PC-3 (cell line): ENCODE measurements at regions not wholly inside any gene's neighbourhood (a gene's known extent, or its start where the extent isn't known, plus 50 kb on each side); places are given as distances from the start of the nearest gene placed in this dataset.

Source experiments
- ATAC-seq: fragments of 200-7000 bp; cut with Tn5 transposase; 2 replicates; pipeline ENCODE4 v1.9.1; 2020; ENCODE audit warnings: mild to moderate bottlenecking, moderate library complexity
- BruUV-seq: library from RNA; stranded (reverse); fragments of 400-500 nt; replicated peaks from 2 replicates; lab custom pipeline; 2021; lab: Mats Ljungman, UMichigan
- CTCF ChIA-PET: fragments of 300-600 bp; sonication (Branson Sonifier 250); formaldehyde crosslinking; loops from one replicate; lab custom pipeline; 2022; ENCODE audit warnings: antibody characterized with exemption; lab: Charles Lee
- POLR2A ChIA-PET: fragments of 300-600 bp; sonication (Branson Sonifier 250); formaldehyde crosslinking; loops from one replicate; lab custom pipeline; 2022; ENCODE audit warnings: antibody characterized with exemption; ENCODE audit not compliant: unreplicated experiment; lab: Charles Lee
- DNase-seq: peaks from one replicate; pipeline ENCODE4 v3.0.0-alpha.2; 2015
- H2AFZ ChIP-seq: fragments of 300-600 bp; sonication (generic); 2 replicates; pipeline ENCODE4 v1.6.0; 2016; ENCODE audit warnings: antibody characterized with exemption, low read length
- H3F3A ChIP-seq: fragments of 300-600 bp; sonication (generic); one replicate; pipeline ENCODE4 v1.6.0; 2017; ENCODE audit warnings: antibody characterized with exemption, low read length, control low read depth, mild to moderate bottlenecking; ENCODE audit not compliant: unreplicated experiment
- H3K27ac ChIP-seq: fragments of 300-600 bp; sonication (generic); 2 replicates; pipeline ENCODE4 v1.5.1; 2016; ENCODE audit warnings: mild to moderate bottlenecking, low read length
- H3K27me3 ChIP-seq: fragments of 300-600 bp; sonication (generic); 2 replicates; pipeline ENCODE4 v1.6.1; 2016; ENCODE audit warnings: low read length, mixed read lengths
- H3K36me3 ChIP-seq: fragments of 300-600 bp; sonication (generic); 2 replicates; pipeline ENCODE4 v1.6.1; 2016; ENCODE audit warnings: low read depth, mixed run types, low read length, mixed read lengths
- H3K4me1 ChIP-seq: fragments of 300-600 bp; sonication (generic); 2 replicates; pipeline ENCODE4 v1.5.1; 2016; ENCODE audit warnings: low read length; ENCODE audit not compliant: insufficient read depth
- H3K4me2 ChIP-seq: fragments of 300-600 bp; sonication (generic); 2 replicates; pipeline ENCODE4 v1.6.0; 2016; ENCODE audit warnings: low read length
- H3K4me3 ChIP-seq: fragments of 300-600 bp; sonication (generic); 2 replicates; pipeline ENCODE4 v1.5.1; 2016; ENCODE audit warnings: mild to moderate bottlenecking, low read length, mixed read lengths
- H3K79me2 ChIP-seq: fragments of 300-600 bp; sonication (generic); 2 replicates; pipeline ENCODE4 v1.6.1; 2017; ENCODE audit warnings: low read length, mixed read lengths
- H3K9ac ChIP-seq: fragments of 300-600 bp; sonication (generic); 2 replicates; pipeline ENCODE4 v1.6.0; 2016; ENCODE audit warnings: mild to moderate bottlenecking, low read length
- H3K9me2 ChIP-seq: fragments of 300-600 bp; sonication (generic); replicated peaks from 2 replicates; pipeline ENCODE4 v1.6.1; 2016; ENCODE audit warnings: mixed run types, low read length, mixed read lengths
- H3K9me3 ChIP-seq: fragments of 300-600 bp; sonication (generic); 2 replicates; pipeline ENCODE4 v1.6.1; 2016; ENCODE audit warnings: low read length, mixed read lengths
- H4K20me1 ChIP-seq: fragments of 300-600 bp; sonication (generic); 2 replicates; pipeline ENCODE4 v1.6.1; 2016; ENCODE audit warnings: low read length, mixed read lengths
- CTCF ChIP-seq: fragments of 300-600 bp; sonication (generic); conservative IDR thresholded peaks from 2 replicates; pipeline ENCODE4 v1.5.1; 2017; ENCODE audit warnings: antibody characterized with exemption, low read depth, mild to moderate bottlenecking, low read length
- EZH2 ChIP-seq: fragments of 300-600 bp; sonication (generic); IDR thresholded peaks from one replicate; pipeline ENCODE4 v1.6.1; 2017; ENCODE audit warnings: antibody characterized with exemption, mild to moderate bottlenecking, low read length; ENCODE audit not compliant: unreplicated experiment
- EZH2phosphoT487 ChIP-seq: fragments of 300-600 bp; sonication (generic); IDR thresholded peaks from 2 replicates; pipeline ENCODE4 v1.6.1; 2018; ENCODE audit warnings: mild to moderate bottlenecking, antibody characterized with exemption, low read length, borderline replicate concordance
- intact Hi-C: fragments of 100-400 bp; cut with micrococcal nuclease; formaldehyde crosslinking; loops from 2 replicates; pipeline ENCODE4 v1.9.0; 2023

GRCh38 chr12:87066326-87066725, 810.1 kb upstream of the MGAT4C start:
- ChIA-PET CTCF (no interaction called here), POLR2A (no interaction called here)
- no peak overlapping the region for H3K4me2 ChIP-seq
- no peaks in the 10 kb centered on the region for H3K79me2 ChIP-seq
- H4K20me1 ChIP-seq = no peaks in the 10 kb centered on the region
- no peaks in the 10 kb centered on the region for H3K9me3 ChIP-seq
- no peaks in the 10 kb centered on the region for H3K4me1 ChIP-seq
- H3K9ac ChIP-seq = no peak overlapping the region
- H3K27ac ChIP-seq = no peak overlapping the region
- no peak overlapping the region for H2AFZ ChIP-seq
- no peak for TF ChIP-seq EZH2
- no peak for TF ChIP-seq CTCF
- no peak for TF ChIP-seq EZH2phosphoT487
- intact Hi-C loops = no loop called here
- no peaks in the 10 kb centered on the region for H3K36me3 ChIP-seq
- H3K27me3 ChIP-seq = no peaks in the 10 kb centered on the region
- H3K9me2 ChIP-seq = no peaks in the 10 kb centered on the region
- no peaks in the 10 kb centered on the region for H3F3A ChIP-seq
- ATAC-seq (no peak), DNase-seq (no peak)
- BruUV-seq = no TSS peak
- no peak overlapping the region for H3K4me3 ChIP-seq

- intact Hi-C loops = no loop called here
- ChIA-PET POLR2A (no interaction called here), CTCF (no interaction called here)
- no peaks in the 10 kb centered on the region for H3K9me3 ChIP-seq
- BruUV-seq = no TSS peak
- no peak for ATAC-seq
- H3K27ac ChIP-seq = no peak overlapping the region
- H3K9me2 ChIP-seq = no peaks in the 10 kb centered on the region
- no peaks in the 10 kb centered on the region for H3K79me2 ChIP-seq
- no peak for DNase-seq
- no peak overlapping the region for H3K4me2 ChIP-seq
- TF ChIP-seq EZH2phosphoT487 = no peak
- TF ChIP-seq EZH2 = no peak
- no peaks in the 10 kb centered on the region for H3K36me3 ChIP-seq
- no peaks in the 10 kb centered on the region for H3K27me3 ChIP-seq
- no peak overlapping the region for H3K9ac ChIP-seq
- H3F3A ChIP-seq = no peaks in the 10 kb centered on the region
- H3K4me1 ChIP-seq = no peaks in the 10 kb centered on the region
- no peak overlapping the region for H2AFZ ChIP-seq
- H3K4me3 ChIP-seq = no peak overlapping the region
- H4K20me1 ChIP-seq = no peaks in the 10 kb centered on the region
Observed at GRCh38 chr12:87059231-87059630, 803.0 kb upstream of the MGAT4C start.

- ChIA-PET POLR2A (interaction anchor here (0.7 kb wide), 1 partner anchor 333 kb away, joined by 6 read pairs; no protein-coding TSS in a partner anchor), CTCF (no interaction called here)
- no peaks in the 10 kb centered on the region for H3K79me2 ChIP-seq
- no peaks in the 10 kb centered on the region for H3K27me3 ChIP-seq
- BruUV-seq = no TSS peak
- H3K9ac ChIP-seq = no peak overlapping the region
- H3K4me3 ChIP-seq = no peak overlapping the region
- TF ChIP-seq CTCF (no peak), EZH2 (no peak), EZH2phosphoT487 (no peak)
- intact Hi-C loops = no loop called here
- no peaks in the 10 kb centered on the region for H3F3A ChIP-seq
- no peaks in the 10 kb centered on the region for H4K20me1 ChIP-seq
- no peaks in the 10 kb centered on the region for H3K4me1 ChIP-seq
- H3K36me3 ChIP-seq = no peaks in the 10 kb centered on the region
- peak; percentile 21 for DNase-seq
- peak; percentile 57 for ATAC-seq
- H3K9me3 ChIP-seq = no peaks in the 10 kb centered on the region
- no peaks in the 10 kb centered on the region for H3K9me2 ChIP-seq
- H2AFZ ChIP-seq = no peak overlapping the region
- no peak overlapping the region for H3K27ac ChIP-seq
- H3K4me2 ChIP-seq = no peak overlapping the region
Observed at GRCh38 chr12:87054226-87054625, 798.0 kb upstream of the MGAT4C start.
